ENCODE measurements at regions not wholly inside any gene's neighbourhood (a gene's known extent, or its start where the extent isn't known, plus 50 kb on each side); places are given as distances from the start of the nearest gene placed in this dataset.

GRCh38 chr20:57087102-57087501 lies 179.3 kb downstream of the BMP7 start:
- TF ChIP-seq MAX (IDR thresholded peaks at IDR 0.05; ENCODE audit: low read depth, low read length) (no peak), CTCF (IDR thresholded peaks at IDR 0.05 in 2 of 3, conservative IDR thresholded peaks at IDR 0.05 in 1 of 3; ENCODE audit: control insufficient read depth in 2 of 3, extremely low read depth in 1 of 3, insufficient read depth in 1 of 3, low read depth in 3 of 3, low read length in 3 of 3) (no peak), ZBTB33 (IDR thresholded peaks at IDR 0.05) (no peak), CBFB (IDR thresholded peaks at IDR 0.05; ENCODE audit: low read depth) (no peak), TARDBP (IDR thresholded peaks at IDR 0.05; ENCODE audit: borderline replicate concordance) (no peak), CHD1 (IDR thresholded peaks at IDR 0.05; ENCODE audit: low read depth, low read length) (no peak), CEBPZ (IDR thresholded peaks at IDR 0.05; ENCODE audit: low read depth, low read length) (no peak)
